ENCODE measurements at regions not wholly inside any gene's neighbourhood (a gene's known extent, or its start where the extent isn't known, plus 50 kb on each side); places are given as distances from the start of the nearest gene placed in this dataset.

GRCh38 chr10:31268444-31269303, 50.3 kb upstream of the ZEB1 start:
- CTCF ChIA-PET (ENCODE audit: low intra/inter-chr PET ratio, low total read pairs): no interaction called here

More at GRCh38 chr10:31268444-31269303, 50.3 kb upstream of the ZEB1 start:
- in situ Hi-C loops (cut with HindIII; ENCODE audit: extremely low pct_ligation_motif_present, low pct_unique_long_range_greater_than_20kb) (no loop called here), intact Hi-C loops (cut with micrococcal nuclease; ENCODE audit: unreplicated experiment) (no loop called here)
- TF ChIP-seq FOXO4 (CRISPR knock-in tag; conservative IDR thresholded peaks at IDR 0.05) (no peak), MED1 (CRISPR knock-in tag; IDR thresholded peaks at IDR 0.05) (no peak), EED (CRISPR knock-in tag; IDR thresholded peaks at IDR 0.05) (no peak), ZNF883 (CRISPR knock-in tag; IDR thresholded peaks at IDR 0.05; ENCODE audit: not compliant biosample characterization) (no peak), ZMYM3 (CRISPR knock-in tag; IDR thresholded peaks at IDR 0.05) (no peak), BORCS8-MEF2B (CRISPR knock-in tag; IDR thresholded peaks at IDR 0.05) (no peak), KLF16 (CRISPR knock-in tag; IDR thresholded peaks at IDR 0.05) (no peak), ZNF709 (CRISPR knock-in tag; IDR thresholded peaks at IDR 0.05) (no peak), ZNF572 (CRISPR knock-in tag; IDR thresholded peaks at IDR 0.05) (no peak), ZNF879 (CRISPR knock-in tag; IDR thresholded peaks at IDR 0.05) (no peak), ZNF737 (CRISPR knock-in tag; IDR thresholded peaks at IDR 0.05; ENCODE audit: borderline replicate concordance) (no peak), CREB1 (IDR thresholded peaks at IDR 0.05) (no peak), CREB1 (CRISPR knock-in tag; IDR thresholded peaks at IDR 0.05) (no peak), HMGXB4 (CRISPR knock-in tag; IDR thresholded peaks at IDR 0.05; ENCODE audit: borderline replicate concordance in 1 of 2, low read depth in 1 of 2) (no peak), SCMH1 (CRISPR knock-in tag; IDR thresholded peaks at IDR 0.05; ENCODE audit: borderline replicate concordance) (no peak)
- Histone ChIP-seq H3K4me3 (replicated peaks in 1 of 3; ENCODE audit: insufficient read depth in 1 of 3, low read depth in 2 of 3, low read length in 3 of 3) (no peak overlapping the region), H2AFZ (ENCODE audit: low read length) (no peak overlapping the region), H4K20me1 (ENCODE audit: insufficient read depth, low read length) (no peaks in the 10 kb centered on the region), H3K4me2 (ENCODE audit: low read depth, low read length) (no peak overlapping the region), H3K79me2 (ENCODE audit: insufficient read depth, low read length) (no peaks in the 10 kb centered on the region), H3K4me1 (ENCODE audit: insufficient read depth, low read length) (no peaks in the 10 kb centered on the region), H3K9ac (ENCODE audit: insufficient read depth, low read depth, low read length) (no peak overlapping the region), H3K9me3 (ENCODE audit: low read length) (no peaks in the 10 kb centered on the region), H3K27ac (ENCODE audit: extremely low read length, insufficient read depth, low read length) (no peak overlapping the region), H3K27me3 (ENCODE audit: control insufficient read depth in 1 of 2, insufficient read depth in 2 of 2, low read length in 2 of 2) (no peaks in the 10 kb centered on the region), H3K36me3 (replicated peaks in 1 of 2; ENCODE audit: control insufficient read depth in 1 of 2, insufficient read depth in 2 of 2, low read length in 2 of 2) (no peaks in the 10 kb centered on the region)
- ATAC-seq (no peak), FAIRE-seq (no peak), DNase-seq (ENCODE audit: low spot score) (no peak)
- 40% methylated on average over 12 of the region's 12 CpGs for WGBS (ENCODE audit: low lambda C conversion rate)
- POLR2A ChIA-PET: no interaction called here
- no TSS peak for BruUV-seq (replicated peaks)
